Transverse colon (tissue), 4 donors: ENCODE measurements at regions not wholly inside any gene's neighbourhood (a gene's known extent, or its start where the extent isn't known, plus 50 kb on each side); places are given as distances from the start of the nearest gene placed in this dataset.
"Not testable (repeated sequence)": the region's sequence is repeated elsewhere in the genome, so short reads cannot be mapped to it uniquely, and the experiment has no call there.

Experiments used
- DNase-seq: peaks from one replicate; pipeline ENCODE4 v3.0.0-alpha.2; 2019
- H3K27ac ChIP-seq, 4 donors: fragments of 200-600 bp; sonication (generic); 2 replicates each; pipeline ENCODE4 v1.5.1; 2016 to 2018; ENCODE audit warnings: inconsistent platforms in 4 of 4
- H3K27me3 ChIP-seq: fragments of 200-600 bp; sonication (generic); 2 replicates; pipeline ENCODE4 v1.5.1; 2017; ENCODE audit warnings: inconsistent platforms
- H3K36me3 ChIP-seq, 4 donors: fragments of 200-600 bp; sonication (generic); 2 replicates each; pipeline ENCODE4 v1.5.1; 2017 to 2019; ENCODE audit warnings: inconsistent platforms in 4 of 4
- H3K4me1 ChIP-seq, 4 donors: fragments of 200-600 bp; sonication (generic); 2 replicates each; pipeline ENCODE4 v1.5.1; 2017 to 2020; ENCODE audit warnings: inconsistent platforms in 4 of 4
- H3K4me3 ChIP-seq, 4 donors: fragments of 200-600 bp; sonication (generic); 1 replicate in 1 of 4; 2 replicates in 3 of 4; pipeline versions ENCODE4 v1.5.1 to v1.6.1; 2017 to 2019; ENCODE audit warnings: inconsistent platforms in 4 of 4
- H3K9me3 ChIP-seq, 2 donors: fragments of 200-600 bp; sonication (generic); 2 replicates each; pipeline ENCODE4 v1.5.1; 2017 to 2019; ENCODE audit warnings: inconsistent platforms in 2 of 2
- CTCF ChIP-seq, 5 experiments: fragments of 200-600 bp in 3 of 5; fragments of 450-650 bp in 2 of 5; sonication (generic) in 3 of 5; IDR thresholded peaks; 1 replicate in 2 of 5; 2 replicates in 3 of 5; pipeline ENCODE4 v1.5.1; 2016 to 2017; ENCODE audit warnings: antibody characterized with exemption in 5 of 5, inconsistent platforms in 3 of 5, mild to moderate bottlenecking in 2 of 5, moderate library complexity in 1 of 5
- EP300 ChIP-seq: sonication (generic); formaldehyde crosslinking; IDR thresholded peaks from one replicate; pipeline ENCODE4 v1.6.1; 2017; ENCODE audit warnings: antibody characterized with exemption, low read depth
- POLR2A ChIP-seq: fragments of 450-650 bp; IDR thresholded peaks from one replicate; pipeline ENCODE4 v1.6.1; 2016; ENCODE audit warnings: antibody characterized with exemption, mild to moderate bottlenecking, moderate library complexity
- POLR2AphosphoS5 ChIP-seq, 3 donors: sonication (generic); formaldehyde crosslinking; IDR thresholded peaks; one replicate each; pipeline ENCODE4 v1.6.1; 2016; ENCODE audit warnings: antibody characterized with exemption in 3 of 3
- whole genome bisulfite sequencing, 2 donors: methylation state at CpG; one replicate each; pipeline ENCODE4 v1.1.5; 2018; ENCODE audit warnings: low coverage in 1 of 2; 5-methylcytosine and 5-hydroxymethylcytosine counted together
- in situ Hi-C, 4 donors: fragments of 200-750 bp; cut with MboI; loops; one replicate each; pipeline versions ENCODE4 v1.15.0 to v1.15.1; 2017; ENCODE audit warnings: low sequenced_read_pairs in 3 of 4, low pct_ligation_motif_present in 1 of 4, low pct_unique_long_range_greater_than_20kb in 1 of 4
- intact Hi-C: fragments of 100-400 bp; cut with DNase I; formaldehyde crosslinking; loops from one replicate; pipeline ENCODE4 v1.15.1; 2023; ENCODE audit warnings: low total_unique reads

GRCh38 chr14:30195941-30196340 is 268.3 kb upstream of the PRKD1 start:
- Histone ChIP-seq H3K9me3 (no peaks in the 10 kb centered on the region), H3K36me3 (no peaks in the 10 kb centered on the region), H3K4me3 (no peak overlapping the region), H3K27me3 (no peaks in the 10 kb centered on the region), H3K27ac (peak overlapping the region in 2 of 4 donors; percentile 35 to 58), H3K4me1 (no peaks in the 10 kb centered on the region)
- 56 to 68% methylated on average over 3 of the region's 3 CpGs for WGBS, 2 donors
- intact Hi-C loops (no loop called here), in situ Hi-C loops (no loop called here)
- no peak for DNase-seq
- TF ChIP-seq POLR2AphosphoS5 (IDR thresholded peaks at IDR 0.05): no peak
- no peak for TF ChIP-seq POLR2A
- no peak for TF ChIP-seq CTCF (IDR thresholded peaks at IDR 0.05)
- TF ChIP-seq EP300: no peak

- no peak overlapping the region for H3K27ac ChIP-seq
- H3K27me3 ChIP-seq: no peaks in the 10 kb centered on the region
- in situ Hi-C loops (no loop called here), intact Hi-C loops (no loop called here)
- H3K36me3 ChIP-seq: no peaks in the 10 kb centered on the region
- no peak for TF ChIP-seq EP300
- no peak for TF ChIP-seq CTCF (IDR thresholded peaks at IDR 0.05)
- 40 to 91% methylated on average over 1 to 2 of the region's 2 CpGs for WGBS, 2 donors
- H3K4me3 ChIP-seq: no peak overlapping the region
- DNase-seq: no peak
- H3K9me3 ChIP-seq: no peaks in the 10 kb centered on the region
- no peaks in the 10 kb centered on the region for H3K4me1 ChIP-seq
These were observed 269.2 kb upstream of the PRKD1 start for GRCh38 chr14:30196861-30197260.

DNA sequence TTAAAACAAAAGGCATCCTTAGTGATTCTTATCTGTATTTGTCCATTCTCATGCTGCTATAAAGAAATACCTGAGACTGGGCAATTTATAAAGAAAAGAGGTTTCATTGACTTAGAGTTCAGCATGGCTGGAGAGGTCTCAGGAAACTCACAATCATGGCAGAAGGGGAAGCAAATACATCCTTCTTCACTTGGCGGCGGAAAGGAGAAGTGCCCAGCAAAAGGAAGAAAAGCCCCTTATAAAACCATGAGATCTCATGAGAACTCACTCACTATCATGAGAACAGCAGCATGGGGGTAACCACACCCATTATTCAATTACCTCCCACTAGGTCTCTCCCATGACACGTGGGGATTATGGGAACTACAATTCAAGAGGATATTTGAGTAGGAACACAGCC is 271.1 kb upstream of the PRKD1 start:
- H3K4me1 ChIP-seq, H3K36me3 ChIP-seq, DNase-seq, in situ Hi-C loops, H3K4me3 ChIP-seq, H3K27ac ChIP-seq, intact Hi-C loops, H3K9me3 ChIP-seq, H3K27me3 ChIP-seq: not testable (repeated sequence)
- 59 to 76% methylated on average over 3 of the region's 3 CpGs for WGBS, 2 donors

- no peak for DNase-seq
- Histone ChIP-seq H3K9me3 (no peaks in the 10 kb centered on the region), H3K36me3 (no peaks in the 10 kb centered on the region), H3K4me1 (no peaks in the 10 kb centered on the region), H3K27ac (no peak overlapping the region), H3K27me3 (no peaks in the 10 kb centered on the region), H3K4me3 (no peak overlapping the region)
- intact Hi-C loops (no loop called here), in situ Hi-C loops (loop anchor here in 1 of 4 donors (25.0 kb wide), 2 partner anchors 642 to 1442 kb away; partner anchors contain the start of gene FOXG1)
- WGBS, 2 donors: 86 to 91% methylated on average over 1 to 2 of the region's 2 CpGs
- TF ChIP-seq EP300 (no peak), POLR2A (no peak), POLR2AphosphoS5 (IDR thresholded peaks at IDR 0.05) (no peak), CTCF (IDR thresholded peaks at IDR 0.05) (no peak)
These were observed 276.9 kb upstream of the PRKD1 start for GRCh38 chr14:30204431-30204980.

DNA sequence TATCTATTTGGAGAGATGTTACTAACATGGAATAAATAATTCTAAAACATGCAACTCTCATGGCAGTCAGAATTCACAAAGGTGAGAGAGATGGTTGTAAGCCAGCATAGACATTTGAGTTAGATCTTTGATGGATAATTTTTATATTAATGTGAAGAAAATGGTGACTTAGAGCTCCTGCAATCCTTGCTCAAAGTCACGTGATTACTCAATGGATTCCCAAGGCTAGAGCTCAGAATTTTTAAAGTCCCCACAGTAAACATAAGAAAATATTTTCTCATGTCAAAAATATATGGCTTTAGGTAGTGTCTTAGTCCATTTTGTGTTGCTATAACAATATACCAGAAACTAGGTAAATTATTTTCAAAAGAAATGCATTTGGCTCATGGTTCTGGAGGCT is 281.5 kb upstream of the PRKD1 start:
- 40 to 69% methylated on average over 1 of the region's 1 CpG for WGBS, 2 donors
- no peaks in the 10 kb centered on the region for H3K4me1 ChIP-seq
- intact Hi-C loops (no loop called here), in situ Hi-C loops (loop anchor here in 1 of 4 donors (25.0 kb wide), 2 partner anchors 647 to 1447 kb away; partner anchors contain the start of gene FOXG1)
- no peaks in the 10 kb centered on the region for H3K27me3 ChIP-seq
- no peaks in the 10 kb centered on the region for H3K36me3 ChIP-seq
- H3K27ac ChIP-seq: no peak overlapping the region
- TF ChIP-seq CTCF (IDR thresholded peaks at IDR 0.05) (no peak), POLR2A (no peak), EP300 (no peak), POLR2AphosphoS5 (IDR thresholded peaks at IDR 0.05) (no peak)
- no peaks in the 10 kb centered on the region for H3K9me3 ChIP-seq
- DNase-seq: no peak
- H3K4me3 ChIP-seq: no peak overlapping the region
